WTC11 (cell line): ENCODE measurements at regions not wholly inside any gene's neighbourhood (a gene's known extent, or its start where the extent isn't known, plus 50 kb on each side); places are given as distances from the start of the nearest gene placed in this dataset.

ENCODE experiments used
- CBFB ChIP-seq: sonication (generic); formaldehyde crosslinking; IDR thresholded peaks from 2 replicates; pipeline ENCODE4 v1.8.1; 2022; ENCODE audit warnings: mild to moderate bottlenecking, low read depth, missing genetic modification reagents
- FOXK1 ChIP-seq: sonication (generic); formaldehyde crosslinking; IDR thresholded peaks from 2 replicates; pipeline ENCODE4 v1.8.0; 2022; ENCODE audit warnings: mild to moderate bottlenecking, moderate library complexity, missing genetic modification reagents
- TF ChIP-seq, protein P1 (sequence below): fragments of 200-600 bp; IDR thresholded peaks from 2 replicates; pipeline ENCODE4 v1.8.0; 2022; ENCODE audit warnings: antibody characterized with exemption

DNA sequence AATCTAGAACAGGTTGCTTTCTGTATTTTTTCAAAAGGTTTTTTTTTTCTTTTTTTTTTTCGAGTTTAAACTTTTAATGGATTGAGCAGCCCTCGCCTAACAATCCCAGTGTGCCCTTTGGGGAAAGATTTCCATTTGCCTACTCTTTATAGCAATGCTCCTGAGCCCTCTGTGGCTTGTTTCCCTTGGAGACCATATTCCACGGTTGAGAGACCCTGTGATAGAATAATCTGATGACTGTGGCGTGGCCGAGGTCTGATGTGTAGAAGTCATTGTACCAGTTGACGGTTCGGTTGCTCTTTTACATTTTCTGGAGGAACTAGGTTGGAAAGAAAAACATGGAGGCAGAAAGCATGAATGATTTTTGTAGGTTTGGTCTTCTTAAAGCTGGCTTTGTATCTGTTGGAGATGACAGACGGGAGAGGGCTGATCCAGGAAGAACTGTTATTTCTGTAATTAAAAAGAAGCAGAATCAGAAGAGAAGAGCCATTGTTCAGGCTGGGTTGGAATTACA lies 305.7 kb upstream of the NRIP1 start:
- TF ChIP-seq, protein P1, sequence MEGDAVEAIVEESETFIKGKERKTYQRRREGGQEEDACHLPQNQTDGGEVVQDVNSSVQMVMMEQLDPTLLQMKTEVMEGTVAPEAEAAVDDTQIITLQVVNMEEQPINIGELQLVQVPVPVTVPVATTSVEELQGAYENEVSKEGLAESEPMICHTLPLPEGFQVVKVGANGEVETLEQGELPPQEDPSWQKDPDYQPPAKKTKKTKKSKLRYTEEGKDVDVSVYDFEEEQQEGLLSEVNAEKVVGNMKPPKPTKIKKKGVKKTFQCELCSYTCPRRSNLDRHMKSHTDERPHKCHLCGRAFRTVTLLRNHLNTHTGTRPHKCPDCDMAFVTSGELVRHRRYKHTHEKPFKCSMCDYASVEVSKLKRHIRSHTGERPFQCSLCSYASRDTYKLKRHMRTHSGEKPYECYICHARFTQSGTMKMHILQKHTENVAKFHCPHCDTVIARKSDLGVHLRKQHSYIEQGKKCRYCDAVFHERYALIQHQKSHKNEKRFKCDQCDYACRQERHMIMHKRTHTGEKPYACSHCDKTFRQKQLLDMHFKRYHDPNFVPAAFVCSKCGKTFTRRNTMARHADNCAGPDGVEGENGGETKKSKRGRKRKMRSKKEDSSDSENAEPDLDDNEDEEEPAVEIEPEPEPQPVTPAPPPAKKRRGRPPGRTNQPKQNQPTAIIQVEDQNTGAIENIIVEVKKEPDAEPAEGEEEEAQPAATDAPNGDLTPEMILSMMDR, result no peak
- TF ChIP-seq CBFB (CRISPR knock-in tag), result no peak
- no peak for TF ChIP-seq FOXK1 (CRISPR knock-in tag)
